Esophagus squamous epithelium (tissue), 4 donors: ENCODE measurements at regions not wholly inside any gene's neighbourhood (a gene's known extent, or its start where the extent isn't known, plus 50 kb on each side); places are given as distances from the start of the nearest gene placed in this dataset.

Source experiments
- POLR2A ChIP-seq, 4 donors: fragments of 450-650 bp; IDR thresholded peaks; one replicate each; pipeline ENCODE4 v1.6.1; 2017; ENCODE audit warnings: antibody characterized with exemption in 4 of 4, mild to moderate bottlenecking in 4 of 4, moderate library complexity in 3 of 4
- TF ChIP-seq, protein P1 (sequence below), 6 experiments: fragments of 450-650 bp in 4 of 6; fragments of 200-600 bp in 2 of 6; sonication (generic) in 2 of 6; IDR thresholded peaks; one replicate each; pipeline ENCODE4 v1.5.1; 2016 to 2019; ENCODE audit warnings: antibody characterized with exemption in 6 of 6, mild to moderate bottlenecking in 4 of 6, moderate library complexity in 4 of 6

DNA sequence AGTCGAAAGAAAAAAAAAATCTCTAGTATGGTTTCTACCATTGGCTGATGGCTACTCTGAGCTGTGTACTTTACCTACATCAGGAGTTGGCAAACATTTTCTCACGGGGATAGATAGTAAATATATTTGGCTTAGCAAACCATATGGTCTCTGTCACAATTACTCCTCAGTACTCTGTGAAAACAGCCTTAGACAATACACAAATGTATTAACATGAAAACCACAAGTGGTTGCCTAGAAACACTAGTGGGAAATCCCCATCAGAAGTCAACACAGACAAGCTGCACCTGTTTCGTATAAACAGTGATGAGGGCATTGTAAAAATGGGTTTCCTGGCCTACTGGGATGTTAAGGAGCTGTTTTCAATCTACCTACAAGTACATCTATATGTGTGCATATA is 84.6 kb upstream of the NAV3 start:
- TF ChIP-seq, protein P1, sequence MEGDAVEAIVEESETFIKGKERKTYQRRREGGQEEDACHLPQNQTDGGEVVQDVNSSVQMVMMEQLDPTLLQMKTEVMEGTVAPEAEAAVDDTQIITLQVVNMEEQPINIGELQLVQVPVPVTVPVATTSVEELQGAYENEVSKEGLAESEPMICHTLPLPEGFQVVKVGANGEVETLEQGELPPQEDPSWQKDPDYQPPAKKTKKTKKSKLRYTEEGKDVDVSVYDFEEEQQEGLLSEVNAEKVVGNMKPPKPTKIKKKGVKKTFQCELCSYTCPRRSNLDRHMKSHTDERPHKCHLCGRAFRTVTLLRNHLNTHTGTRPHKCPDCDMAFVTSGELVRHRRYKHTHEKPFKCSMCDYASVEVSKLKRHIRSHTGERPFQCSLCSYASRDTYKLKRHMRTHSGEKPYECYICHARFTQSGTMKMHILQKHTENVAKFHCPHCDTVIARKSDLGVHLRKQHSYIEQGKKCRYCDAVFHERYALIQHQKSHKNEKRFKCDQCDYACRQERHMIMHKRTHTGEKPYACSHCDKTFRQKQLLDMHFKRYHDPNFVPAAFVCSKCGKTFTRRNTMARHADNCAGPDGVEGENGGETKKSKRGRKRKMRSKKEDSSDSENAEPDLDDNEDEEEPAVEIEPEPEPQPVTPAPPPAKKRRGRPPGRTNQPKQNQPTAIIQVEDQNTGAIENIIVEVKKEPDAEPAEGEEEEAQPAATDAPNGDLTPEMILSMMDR (IDR thresholded peaks at IDR 0.05) = no peak
- TF ChIP-seq POLR2A (IDR thresholded peaks at IDR 0.05) = no peak
